Kidney (tissue), 13 donors: ENCODE measurements at regions not wholly inside any gene's neighbourhood (a gene's known extent, or its start where the extent isn't known, plus 50 kb on each side); places are given as distances from the start of the nearest gene placed in this dataset.
A peak's percentile ranks its signal among the peaks of the same experiment; 100 is the strongest.

Experiments
- DNase-seq, 5 donors: peaks; one replicate each; pipeline ENCODE4 v3.0.0-alpha.2; 2013 to 2020
- FAIRE-seq: peaks from 2 replicates; lab custom pipeline; 2012; peaks lifted over from hg19 to GRCh38; lab: Jason Lieb, UNC
- H3K27ac ChIP-seq, 2 donors: one replicate each; pipeline ENCODE4 v1.7.0; 2013; ENCODE audit warnings: low read depth in 2 of 2, low read length in 2 of 2, inconsistent platforms in 1 of 2
- H3K27me3 ChIP-seq: one replicate; pipeline ENCODE4 v1.7.1; 2013; ENCODE audit warnings: low read length, inconsistent platforms; ENCODE audit not compliant: control insufficient read depth, insufficient read depth
- H3K36me3 ChIP-seq, 3 donors: one replicate each; pipeline versions ENCODE4 v1.7.0 to v1.7.1; 2013; ENCODE audit warnings: low read length in 3 of 3, control low read depth in 1 of 3, inconsistent platforms in 1 of 3; ENCODE audit not compliant: insufficient read depth in 3 of 3, control insufficient read depth in 2 of 3
- H3K4me1 ChIP-seq, 3 donors: one replicate each; pipeline versions ENCODE4 v1.7.0 to v1.7.1; 2013; ENCODE audit warnings: low read length in 3 of 3, inconsistent platforms in 1 of 3, low read depth in 1 of 3; ENCODE audit not compliant: control insufficient read depth in 2 of 3, insufficient read depth in 2 of 3
- H3K4me3 ChIP-seq, 3 donors: one replicate each; pipeline versions ENCODE4 v1.7.0 to v1.8.1; 2013; ENCODE audit warnings: low read length in 3 of 3, control low read depth in 1 of 3, inconsistent platforms in 1 of 3
- H3K9ac ChIP-seq, 3 donors: one replicate each; pipeline versions ENCODE4 v1.7.0 to v1.7.1; 2013; ENCODE audit warnings: low read length in 3 of 3, control low read depth in 1 of 3, inconsistent platforms in 1 of 3
- H3K9me3 ChIP-seq, 3 donors: one replicate each; pipeline versions ENCODE4 v1.7.0 to v1.7.1; 2013; ENCODE audit warnings: low read length in 3 of 3, control low read depth in 1 of 3, inconsistent platforms in 1 of 3; ENCODE audit not compliant: control insufficient read depth in 2 of 3, insufficient read depth in 1 of 3
- intact Hi-C: fragments of 100-400 bp; cut with DNase I; formaldehyde crosslinking; loops from one replicate; pipeline ENCODE4 v1.11.1; 2022
- TF ChIP-seq, protein P1 (sequence below): IDR thresholded peaks from 3 replicates; pipeline ENCODE4 v1.5.1; 2012; ENCODE audit warnings: mild to moderate bottlenecking, moderate library complexity, borderline replicate concordance; ENCODE audit not compliant: insufficient read depth; ENCODE audit errors: extremely low read depth
- donor health status: control.
- donor health status: control.
- donor health status: control.
- donor health status: control.
- donor health status: control.
- donor health status: DM: yes; HTN: yes; CAD: no.
- donor health status: Normal renal cell carcinoma (clear cell type).

GRCh38 chr19:30318936-30319335 is 53.2 kb upstream of the ZNF536 start:
- intact Hi-C loops, result no loop called here
- Histone ChIP-seq H3K36me3 (no peaks in the 10 kb centered on the region), H3K9me3 (no peaks in the 10 kb centered on the region), H3K4me3 (no peak overlapping the region), H3K4me1 (no peaks in the 10 kb centered on the region), H3K27me3 (no peaks in the 10 kb centered on the region), H3K9ac (no peak overlapping the region), H3K27ac (no peak overlapping the region)
- TF ChIP-seq, protein P1, sequence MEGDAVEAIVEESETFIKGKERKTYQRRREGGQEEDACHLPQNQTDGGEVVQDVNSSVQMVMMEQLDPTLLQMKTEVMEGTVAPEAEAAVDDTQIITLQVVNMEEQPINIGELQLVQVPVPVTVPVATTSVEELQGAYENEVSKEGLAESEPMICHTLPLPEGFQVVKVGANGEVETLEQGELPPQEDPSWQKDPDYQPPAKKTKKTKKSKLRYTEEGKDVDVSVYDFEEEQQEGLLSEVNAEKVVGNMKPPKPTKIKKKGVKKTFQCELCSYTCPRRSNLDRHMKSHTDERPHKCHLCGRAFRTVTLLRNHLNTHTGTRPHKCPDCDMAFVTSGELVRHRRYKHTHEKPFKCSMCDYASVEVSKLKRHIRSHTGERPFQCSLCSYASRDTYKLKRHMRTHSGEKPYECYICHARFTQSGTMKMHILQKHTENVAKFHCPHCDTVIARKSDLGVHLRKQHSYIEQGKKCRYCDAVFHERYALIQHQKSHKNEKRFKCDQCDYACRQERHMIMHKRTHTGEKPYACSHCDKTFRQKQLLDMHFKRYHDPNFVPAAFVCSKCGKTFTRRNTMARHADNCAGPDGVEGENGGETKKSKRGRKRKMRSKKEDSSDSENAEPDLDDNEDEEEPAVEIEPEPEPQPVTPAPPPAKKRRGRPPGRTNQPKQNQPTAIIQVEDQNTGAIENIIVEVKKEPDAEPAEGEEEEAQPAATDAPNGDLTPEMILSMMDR, result no peak
- FAIRE-seq (no peak), DNase-seq (peak in 1 of 5 donors; percentile 7)

- Histone ChIP-seq H3K36me3 (no peaks in the 10 kb centered on the region), H3K9me3 (no peaks in the 10 kb centered on the region), H3K27ac (no peak overlapping the region), H3K9ac (no peak overlapping the region), H3K4me1 (no peaks in the 10 kb centered on the region), H3K27me3 (no peaks in the 10 kb centered on the region), H3K4me3 (no peak overlapping the region)
- TF ChIP-seq, protein P1, result no peak
- FAIRE-seq (no peak), DNase-seq (no peak)
- intact Hi-C loops, result no loop called here
Observed at GRCh38 chr19:30319411-30319810, 52.8 kb upstream of the ZNF536 start.

- no peaks in the 10 kb centered on the region for H3K4me1 ChIP-seq
- intact Hi-C loops, result no loop called here
- TF ChIP-seq, protein P1, result no peak
- no peak overlapping the region for H3K27ac ChIP-seq
- H3K27me3 ChIP-seq, result no peaks in the 10 kb centered on the region
- H3K9me3 ChIP-seq, result no peaks in the 10 kb centered on the region
- no peaks in the 10 kb centered on the region for H3K36me3 ChIP-seq
- no peak overlapping the region for H3K9ac ChIP-seq
- H3K4me3 ChIP-seq, result no peak overlapping the region
- no peak for DNase-seq
- no peak for FAIRE-seq
Observed at GRCh38 chr19:30319876-30320275, 52.3 kb upstream of the ZNF536 start.

- FAIRE-seq, result no peak
- Histone ChIP-seq H3K4me1 (peaks cover 0 to 3% (median 0%) of the 10 kb centered on the region in 3 donors), H3K27ac (no peak overlapping the region), H3K4me3 (no peak overlapping the region), H3K9ac (no peak overlapping the region), H3K27me3 (no peaks in the 10 kb centered on the region), H3K9me3 (no peaks in the 10 kb centered on the region), H3K36me3 (no peaks in the 10 kb centered on the region)
- TF ChIP-seq, protein P1, result no peak
- peak in 1 of 5 donors; percentile 16 for DNase-seq
- intact Hi-C loops, result no loop called here
Observed at GRCh38 chr19:30320466-30320865, 51.7 kb upstream of the ZNF536 start.
